VCaP (cell line): ENCODE measurements at regions not wholly inside any gene's neighbourhood (a gene's known extent, or its start where the extent isn't known, plus 50 kb on each side); places are given as distances from the start of the nearest gene placed in this dataset.

ENCODE experiments used
- H3K27ac ChIP-seq: fragments of 450-650 bp; 2 replicates; pipeline ENCODE4 v1.5.1; 2017
- TF ChIP-seq, protein P1 (sequence below): fragments of 450-650 bp; conservative IDR thresholded peaks from 2 replicates; pipeline ENCODE4 v1.5.1; 2017; ENCODE audit warnings: mild to moderate bottlenecking, moderate library complexity

DNA sequence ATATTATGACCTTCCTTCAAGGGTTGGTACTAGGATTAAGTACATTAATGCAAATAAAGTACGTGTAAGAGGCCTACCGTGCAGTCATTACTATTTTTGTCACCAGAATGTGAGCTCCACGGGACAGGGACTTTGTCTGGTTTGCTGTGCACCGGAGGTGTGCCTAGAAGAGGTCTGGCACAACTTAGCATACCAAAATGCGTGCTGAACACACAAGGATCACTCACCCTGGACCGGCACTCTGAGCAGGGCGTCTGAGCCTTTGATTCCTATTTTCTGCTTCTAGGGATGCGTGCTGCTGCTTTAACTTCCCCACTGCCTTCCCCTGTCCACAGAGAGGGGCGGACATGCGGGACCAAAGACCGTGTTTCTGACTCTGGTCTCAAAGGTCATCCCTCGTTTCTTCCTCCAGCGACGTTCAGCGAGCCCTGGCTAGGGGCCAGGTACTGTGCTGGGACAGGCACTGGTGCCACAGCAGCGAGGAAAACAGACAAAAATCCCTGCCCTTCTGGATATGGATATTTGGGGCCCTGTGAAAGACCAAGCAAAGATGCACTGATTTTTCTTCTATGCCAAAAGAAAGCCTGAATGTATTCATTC is 222.7 kb downstream of the BMP7 start:
- TF ChIP-seq, protein P1, sequence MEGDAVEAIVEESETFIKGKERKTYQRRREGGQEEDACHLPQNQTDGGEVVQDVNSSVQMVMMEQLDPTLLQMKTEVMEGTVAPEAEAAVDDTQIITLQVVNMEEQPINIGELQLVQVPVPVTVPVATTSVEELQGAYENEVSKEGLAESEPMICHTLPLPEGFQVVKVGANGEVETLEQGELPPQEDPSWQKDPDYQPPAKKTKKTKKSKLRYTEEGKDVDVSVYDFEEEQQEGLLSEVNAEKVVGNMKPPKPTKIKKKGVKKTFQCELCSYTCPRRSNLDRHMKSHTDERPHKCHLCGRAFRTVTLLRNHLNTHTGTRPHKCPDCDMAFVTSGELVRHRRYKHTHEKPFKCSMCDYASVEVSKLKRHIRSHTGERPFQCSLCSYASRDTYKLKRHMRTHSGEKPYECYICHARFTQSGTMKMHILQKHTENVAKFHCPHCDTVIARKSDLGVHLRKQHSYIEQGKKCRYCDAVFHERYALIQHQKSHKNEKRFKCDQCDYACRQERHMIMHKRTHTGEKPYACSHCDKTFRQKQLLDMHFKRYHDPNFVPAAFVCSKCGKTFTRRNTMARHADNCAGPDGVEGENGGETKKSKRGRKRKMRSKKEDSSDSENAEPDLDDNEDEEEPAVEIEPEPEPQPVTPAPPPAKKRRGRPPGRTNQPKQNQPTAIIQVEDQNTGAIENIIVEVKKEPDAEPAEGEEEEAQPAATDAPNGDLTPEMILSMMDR: no peak
- peak overlapping the region; percentile 26; the same call in 1 of the 2 replicates for H3K27ac ChIP-seq

DNA sequence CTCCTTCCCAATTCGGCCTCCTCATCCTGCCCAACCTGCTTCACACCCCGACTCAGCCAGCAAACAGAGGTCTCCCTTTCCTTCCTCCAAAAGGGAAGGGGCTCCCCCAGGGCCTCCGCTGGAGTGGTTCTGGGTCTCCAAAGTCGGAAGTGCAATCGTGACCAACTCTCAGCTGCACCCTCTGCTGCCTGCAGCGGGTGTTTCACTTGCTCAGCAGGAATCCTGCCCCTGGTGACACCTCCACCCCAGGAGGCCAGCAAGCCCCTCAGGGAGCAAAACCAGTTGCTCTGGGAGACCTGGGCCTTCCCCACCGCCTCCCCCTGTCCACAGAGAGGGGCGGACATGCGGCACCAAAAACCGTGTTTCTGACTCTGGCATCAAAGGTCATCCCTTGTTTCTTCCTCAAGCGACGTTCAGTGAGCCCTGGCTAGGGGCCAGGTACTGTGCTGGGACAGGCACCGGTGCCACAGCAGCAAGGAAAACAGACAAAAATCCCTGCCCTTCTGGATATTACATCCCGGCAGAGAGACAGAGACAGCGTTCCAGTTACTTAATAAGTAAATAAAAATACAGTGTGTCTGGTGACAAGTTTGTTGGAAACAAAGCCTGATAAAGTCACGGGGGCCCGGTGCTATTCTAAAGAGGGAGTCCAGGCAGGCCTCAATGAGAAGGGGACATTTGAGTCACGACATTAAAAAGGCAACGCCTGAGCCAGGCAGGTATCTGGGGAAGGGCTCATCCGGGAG is 219.0 kb downstream of the BMP7 start:
- H3K27ac ChIP-seq: peak overlapping the region; percentile 53
- TF ChIP-seq, protein P1: peak; percentile 76

DNA sequence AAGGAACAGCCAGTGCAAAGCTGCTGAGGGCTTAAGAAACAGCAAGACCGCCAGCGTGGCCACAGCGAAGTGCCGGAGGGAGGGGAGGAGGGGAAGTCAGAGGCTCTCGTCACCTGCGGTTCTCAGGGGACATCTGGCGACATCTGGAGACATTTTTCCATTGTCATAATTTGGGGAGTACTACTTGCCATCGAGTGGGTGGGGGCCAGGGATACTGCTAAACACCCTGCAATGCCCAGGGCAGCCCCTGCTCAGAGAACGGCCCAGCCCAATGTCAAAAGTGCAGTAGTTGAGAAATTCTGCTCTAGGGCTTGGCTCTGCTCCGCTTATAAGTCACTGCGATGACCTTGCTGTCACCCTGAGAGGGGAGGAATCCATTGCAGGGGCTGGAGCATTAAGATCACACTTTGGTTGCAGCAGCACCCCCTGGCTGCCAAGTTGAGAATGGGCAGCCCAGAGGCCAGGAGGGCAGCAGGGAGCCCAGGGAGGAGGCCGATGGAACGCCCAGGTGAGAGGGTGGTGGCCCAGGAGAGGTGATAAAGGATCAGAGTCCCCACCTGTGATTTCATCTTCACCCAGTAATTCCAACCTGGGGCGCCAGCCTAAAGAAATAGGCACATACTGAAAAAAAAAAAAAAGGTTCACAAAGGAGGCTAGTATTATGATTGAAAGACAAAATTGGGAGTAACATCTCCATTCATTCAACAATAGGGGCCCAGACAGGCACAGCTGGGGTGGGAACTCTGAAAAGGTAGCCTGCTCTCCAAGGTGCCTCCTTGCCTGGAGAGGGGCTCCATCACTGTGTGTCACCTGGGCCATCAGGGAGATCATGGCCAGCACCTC is 218.2 kb downstream of the BMP7 start:
- peak overlapping the region; percentile 53 for H3K27ac ChIP-seq

DNA sequence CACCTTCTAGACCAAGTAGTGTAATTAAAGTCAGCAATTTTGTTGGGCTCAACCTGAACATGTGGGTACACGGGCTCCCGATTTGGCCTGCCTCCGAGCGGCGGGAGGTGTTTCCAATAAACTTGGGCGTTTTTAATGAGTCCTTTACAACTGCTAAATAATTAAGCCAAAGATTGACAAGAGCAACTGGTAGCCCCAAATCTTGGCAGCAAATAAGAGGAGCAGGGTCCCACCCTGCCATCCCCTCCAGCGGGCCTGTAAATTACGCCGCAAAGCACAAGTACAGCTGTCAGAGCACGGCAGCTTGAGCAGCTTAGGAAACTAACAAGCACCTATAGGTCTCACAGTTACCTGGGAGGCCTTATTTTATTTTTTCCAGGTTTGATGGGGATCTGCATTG is 217.1 kb downstream of the BMP7 start:
- TF ChIP-seq, protein P1: no peak
- peak overlapping the region; percentile 6; the same call in 1 of the 2 replicates for H3K27ac ChIP-seq

More for the DNA sequence above, 218.2 kb downstream of the BMP7 start:
- TF ChIP-seq, protein P1: peak; percentile 65

DNA sequence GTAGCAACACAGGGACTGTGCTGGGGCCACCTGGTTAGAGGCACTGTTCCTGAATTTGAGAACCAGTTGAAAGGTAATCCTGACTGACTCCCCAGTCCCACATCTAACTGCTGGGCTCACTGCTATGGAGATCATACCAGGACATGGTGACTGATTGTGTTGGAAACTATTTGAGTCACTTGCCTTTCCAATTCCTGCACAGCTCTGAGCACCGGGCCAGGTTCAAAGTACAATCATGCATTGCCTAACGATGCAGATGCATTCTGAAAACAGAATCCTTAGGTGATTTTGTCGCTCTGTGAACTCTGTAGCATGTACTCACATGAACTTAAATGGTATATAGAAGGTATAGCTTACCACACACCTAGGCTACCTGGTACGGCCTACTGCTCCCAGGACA is 215.3 kb downstream of the BMP7 start:
- H3K27ac ChIP-seq: no peak overlapping the region
- TF ChIP-seq, protein P1: no peak

DNA sequence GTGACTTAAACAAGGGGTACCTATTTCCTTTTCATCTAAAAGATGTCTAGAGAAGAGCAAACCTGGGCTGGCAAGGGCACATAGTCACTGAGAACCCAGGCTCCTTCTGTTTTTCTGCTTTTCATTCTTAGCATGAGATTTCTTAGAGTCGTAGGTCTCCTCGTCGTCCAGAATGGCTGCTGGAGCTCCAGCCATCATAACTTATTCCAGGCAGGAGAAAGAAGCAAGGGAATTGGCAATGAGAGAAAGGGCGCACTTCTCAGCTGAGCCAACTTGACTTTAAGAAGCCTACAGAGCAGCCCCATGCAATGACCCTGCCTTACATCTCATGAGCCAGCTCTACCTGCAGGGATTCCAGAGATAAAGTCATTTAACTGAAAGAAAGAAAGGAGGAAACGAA is 213.4 kb downstream of the BMP7 start:
- no peak overlapping the region for H3K27ac ChIP-seq
- TF ChIP-seq, protein P1: no peak
